T-helper 2 cell treated with Interferon-gamma antibody and Interleukin-4, amounts not matched to agents 5 μg/mL and 100 μg/mL, for 36 hours (primary cell): ENCODE measurements at regions not wholly inside any gene's neighbourhood (a gene's known extent, or its start where the extent isn't known, plus 50 kb on each side); places are given as distances from the start of the nearest gene placed in this dataset.

Experiments
- DNase-seq: peaks from one replicate; pipeline ENCODE4 v3.0.0; 2021; ENCODE audit warnings: low spot score
- H3K27ac Mint-ChIP-seq: one replicate; pipeline ENCODE4 v1.8.0; 2021; ENCODE audit warnings: mild to moderate bottlenecking, mixed read lengths
- H3K27me3 Mint-ChIP-seq: one replicate; pipeline ENCODE4 v1.8.0; 2021; ENCODE audit warnings: low read depth, mixed read lengths
- H3K36me3 Mint-ChIP-seq: one replicate; pipeline ENCODE4 v1.8.0; 2021; ENCODE audit warnings: low read depth, mixed read lengths
- H3K4me1 Mint-ChIP-seq: one replicate; pipeline ENCODE4 v1.8.0; 2021; ENCODE audit warnings: low read depth, mixed read lengths
- H3K4me3 Mint-ChIP-seq: one replicate; pipeline ENCODE4 v1.8.0; 2022; ENCODE audit warnings: mild to moderate bottlenecking, moderate library complexity, mixed read lengths
- H3K9me3 Mint-ChIP-seq: one replicate; pipeline ENCODE4 v1.8.0; 2021; ENCODE audit warnings: mixed read lengths

DNA sequence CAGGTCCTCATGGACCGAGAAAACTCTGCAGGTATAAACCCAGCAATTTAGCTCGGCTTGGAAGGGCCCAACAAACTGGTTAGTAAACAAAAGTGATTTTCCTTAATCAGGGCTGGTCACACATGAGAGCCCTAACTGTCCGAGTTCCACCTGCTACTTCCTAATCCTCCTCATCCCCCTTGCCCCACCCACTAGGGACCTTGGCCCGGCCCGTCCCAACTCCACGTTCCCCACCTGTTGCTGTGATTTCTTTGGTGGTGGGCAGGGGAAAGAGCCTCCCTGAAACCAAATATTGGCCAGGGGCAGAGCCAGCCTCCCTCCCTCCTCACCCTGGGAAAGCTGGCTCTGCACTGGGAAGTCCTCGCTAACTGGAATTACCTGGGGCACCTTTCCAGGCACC, 304.2 kb upstream of the PROX1 start:
- Mint-ChIP-seq H3K36me3 (no peaks in the 10 kb centered on the region), H3K4me1 (no peaks in the 10 kb centered on the region), H3K27me3 (no peaks in the 10 kb centered on the region), H3K4me3 (no peak overlapping the region), H3K27ac (no peak overlapping the region), H3K9me3 (no peaks in the 10 kb centered on the region)
- DNase-seq, result no peak

DNA sequence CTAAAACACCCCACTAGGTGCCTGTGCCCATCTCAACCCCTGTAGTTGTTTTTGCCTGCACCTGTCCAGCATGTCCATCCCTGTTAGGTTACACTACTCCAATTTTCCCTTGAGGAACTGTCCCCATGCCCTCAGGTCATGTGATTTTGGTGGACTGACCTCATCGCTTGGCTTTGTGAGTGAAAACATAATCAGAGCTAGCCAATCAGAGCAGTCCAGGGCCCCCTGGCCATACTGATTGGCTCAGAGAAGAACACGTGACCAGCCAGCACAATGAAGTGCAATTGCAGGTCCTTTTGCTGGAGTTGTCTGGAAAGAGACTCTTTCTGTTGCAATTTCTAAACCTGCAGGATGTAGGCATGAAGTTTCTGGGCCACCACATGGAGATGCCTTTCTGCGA, 303.3 kb upstream of the PROX1 start:
- Mint-ChIP-seq H3K36me3 (no peaks in the 10 kb centered on the region), H3K4me3 (no peak overlapping the region), H3K4me1 (no peaks in the 10 kb centered on the region), H3K9me3 (no peaks in the 10 kb centered on the region), H3K27ac (no peak overlapping the region), H3K27me3 (no peaks in the 10 kb centered on the region)
- no peak for DNase-seq

GRCh38 chr1:213685992-213686582, 301.7 kb upstream of the PROX1 start:
- Mint-ChIP-seq H3K27ac (no peak overlapping the region), H3K4me3 (no peak overlapping the region), H3K4me1 (no peaks in the 10 kb centered on the region), H3K9me3 (no peaks in the 10 kb centered on the region), H3K27me3 (no peaks in the 10 kb centered on the region), H3K36me3 (no peaks in the 10 kb centered on the region)
- no peak for DNase-seq

DNA sequence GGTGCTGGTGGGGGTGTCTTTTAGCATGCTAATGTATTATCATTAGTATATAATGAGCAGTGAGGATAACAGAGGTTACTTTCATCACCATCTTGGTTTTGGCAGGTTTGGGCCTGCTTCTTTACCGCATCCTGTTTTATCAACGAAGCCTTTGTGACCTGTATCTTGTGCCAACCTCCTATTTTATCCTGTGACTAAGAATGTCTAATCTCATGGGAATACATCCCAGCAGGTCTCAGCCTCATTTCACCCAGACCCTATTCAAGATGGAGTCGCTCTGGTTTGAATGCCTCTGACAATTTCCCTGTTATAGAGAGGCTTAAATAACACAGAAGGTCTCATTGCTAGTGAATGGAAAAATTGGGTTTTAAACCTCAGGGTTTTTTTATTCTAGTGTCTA, 300.8 kb upstream of the PROX1 start:
- Mint-ChIP-seq H3K36me3 (no peaks in the 10 kb centered on the region), H3K27me3 (no peaks in the 10 kb centered on the region), H3K4me3 (no peak overlapping the region), H3K27ac (no peak overlapping the region), H3K9me3 (no peaks in the 10 kb centered on the region), H3K4me1 (no peaks in the 10 kb centered on the region)
- no peak for DNase-seq

GRCh38 chr1:213687832-213688231, 299.9 kb upstream of the PROX1 start:
- no peak for DNase-seq
- Mint-ChIP-seq H3K9me3 (no peaks in the 10 kb centered on the region), H3K27ac (no peak overlapping the region), H3K27me3 (no peaks in the 10 kb centered on the region), H3K4me3 (no peak overlapping the region), H3K36me3 (no peaks in the 10 kb centered on the region), H3K4me1 (no peaks in the 10 kb centered on the region)

DNA sequence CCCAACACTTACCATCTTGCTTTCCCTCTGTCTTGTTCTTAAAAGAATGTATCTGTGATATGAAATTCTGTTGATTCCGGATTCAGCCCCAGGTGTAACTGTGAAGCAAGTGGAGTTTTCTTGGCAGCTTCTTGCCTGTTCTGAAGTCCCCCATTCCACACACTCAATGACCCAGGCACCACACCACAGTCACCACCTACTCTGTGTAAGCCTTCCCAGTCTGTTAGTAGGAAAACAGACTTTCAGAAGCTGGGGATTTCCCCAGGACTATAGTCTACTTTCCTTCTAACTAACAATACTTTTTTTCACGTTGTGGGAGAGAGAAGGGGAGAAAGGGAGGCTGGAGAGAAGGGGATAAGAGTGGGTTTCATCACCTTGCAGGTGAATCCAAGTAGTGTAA, 299.1 kb upstream of the PROX1 start:
- H3K4me1 Mint-ChIP-seq, result no peaks in the 10 kb centered on the region

GRCh38 chr1:213689260-213689659, 298.5 kb upstream of the PROX1 start:
- H3K9me3 Mint-ChIP-seq, result no peaks in the 10 kb centered on the region
- no peaks in the 10 kb centered on the region for H3K36me3 Mint-ChIP-seq
- no peak for DNase-seq
- H3K27ac Mint-ChIP-seq, result no peak overlapping the region
- H3K4me1 Mint-ChIP-seq, result no peaks in the 10 kb centered on the region
- no peaks in the 10 kb centered on the region for H3K27me3 Mint-ChIP-seq
- H3K4me3 Mint-ChIP-seq, result no peak overlapping the region

More for the DNA sequence above, 299.1 kb upstream of the PROX1 start:
- DNase-seq, result no peak
- H3K27me3 Mint-ChIP-seq, result no peaks in the 10 kb centered on the region
- H3K9me3 Mint-ChIP-seq, result no peaks in the 10 kb centered on the region
- no peak overlapping the region for H3K27ac Mint-ChIP-seq
- H3K4me3 Mint-ChIP-seq, result no peak overlapping the region
- H3K36me3 Mint-ChIP-seq, result no peaks in the 10 kb centered on the region

DNA sequence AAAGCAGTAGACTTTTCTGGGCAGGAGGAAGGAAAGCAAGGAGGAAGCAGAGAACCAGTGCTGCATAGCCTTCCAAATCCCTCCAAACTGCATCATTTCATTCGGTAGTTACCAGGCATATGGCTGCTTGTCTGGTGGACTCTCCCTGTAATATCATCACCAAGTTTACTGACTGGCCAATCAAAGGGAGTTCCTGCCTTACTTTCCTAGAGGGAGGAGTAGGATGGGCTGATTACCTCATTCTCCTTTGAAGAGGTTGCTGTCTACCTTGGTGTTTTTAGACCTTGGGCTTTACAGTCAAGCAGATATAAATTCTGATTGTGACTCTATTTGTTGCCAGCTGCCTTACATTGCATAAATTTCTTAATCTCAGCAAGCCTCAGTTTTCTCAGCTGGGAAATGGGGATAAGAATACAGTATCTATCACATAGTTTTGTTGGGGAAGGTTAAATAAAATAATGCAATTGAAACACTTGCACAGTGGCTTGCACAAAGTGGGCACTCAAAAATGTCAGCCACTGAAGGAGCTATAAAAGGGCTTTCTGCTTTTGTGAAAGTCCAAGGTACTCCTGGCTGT, 297.3 kb upstream of the PROX1 start:
- no peaks in the 10 kb centered on the region for H3K4me1 Mint-ChIP-seq

GRCh38 chr1:213692321-213692720, 295.5 kb upstream of the PROX1 start:
- Mint-ChIP-seq H3K4me1 (no peaks in the 10 kb centered on the region), H3K27ac (no peak overlapping the region), H3K27me3 (no peaks in the 10 kb centered on the region), H3K4me3 (no peak overlapping the region), H3K36me3 (no peaks in the 10 kb centered on the region), H3K9me3 (no peaks in the 10 kb centered on the region)
- no peak for DNase-seq

More for the DNA sequence above, 297.3 kb upstream of the PROX1 start:
- no peaks in the 10 kb centered on the region for H3K36me3 Mint-ChIP-seq
- H3K27me3 Mint-ChIP-seq, result no peaks in the 10 kb centered on the region
- no peak for DNase-seq
- H3K9me3 Mint-ChIP-seq, result no peaks in the 10 kb centered on the region
- no peak overlapping the region for H3K27ac Mint-ChIP-seq
- no peak overlapping the region for H3K4me3 Mint-ChIP-seq

DNA sequence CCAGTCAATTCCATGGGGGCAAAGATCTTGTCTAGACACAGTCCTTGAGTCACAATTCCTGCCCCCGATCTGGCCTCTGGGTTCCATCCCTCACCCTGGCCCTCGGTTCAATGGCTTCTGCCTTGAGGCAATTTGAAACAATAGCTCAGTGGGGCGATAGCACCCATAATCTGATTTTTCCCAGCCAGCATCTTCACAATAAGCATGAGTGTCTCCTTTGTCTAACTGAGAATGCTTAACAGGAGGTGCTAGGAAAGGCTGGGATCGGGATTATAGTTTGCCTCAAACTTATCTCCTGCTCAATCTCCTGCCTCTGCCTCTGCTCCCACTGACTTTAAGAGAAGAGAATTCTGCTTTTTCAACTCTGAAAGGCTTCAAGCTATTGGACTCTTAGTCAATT, 293.9 kb upstream of the PROX1 start:
- no peaks in the 10 kb centered on the region for H3K36me3 Mint-ChIP-seq
- no peak overlapping the region for H3K27ac Mint-ChIP-seq
- H3K27me3 Mint-ChIP-seq, result no peaks in the 10 kb centered on the region
- no peaks in the 10 kb centered on the region for H3K4me1 Mint-ChIP-seq
- H3K4me3 Mint-ChIP-seq, result no peak overlapping the region
- DNase-seq, result no peak
- no peaks in the 10 kb centered on the region for H3K9me3 Mint-ChIP-seq

DNA sequence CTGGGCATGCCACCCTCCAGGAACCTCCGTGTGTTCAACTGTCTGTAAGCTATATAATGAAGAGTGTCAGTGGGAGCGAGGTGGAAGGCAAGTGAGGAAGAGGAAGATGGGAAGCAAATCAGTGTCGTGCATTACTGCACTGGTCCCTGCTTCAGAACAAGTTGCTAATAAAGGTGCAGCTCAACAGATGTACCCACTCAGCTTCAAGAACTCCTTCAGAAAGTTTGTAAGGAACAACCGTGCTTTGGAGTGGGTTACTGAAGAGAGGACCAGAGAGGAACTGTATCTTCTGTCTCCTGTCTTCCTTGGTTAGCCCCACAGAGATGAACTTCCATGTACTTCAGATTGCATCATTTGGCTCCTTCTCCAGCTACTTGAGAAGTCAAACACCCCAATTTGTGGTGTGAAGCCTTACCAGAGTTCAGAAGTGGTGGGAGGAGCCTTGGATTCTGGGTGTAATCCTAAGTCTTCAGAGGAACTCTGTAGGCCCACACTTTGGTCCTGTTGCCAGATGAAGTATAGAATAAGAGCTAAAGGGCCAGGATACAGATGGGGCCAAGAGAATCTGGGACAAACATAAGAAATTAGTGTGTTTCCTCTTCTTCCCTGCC, 290.5 kb upstream of the PROX1 start:
- Mint-ChIP-seq H3K9me3 (no peaks in the 10 kb centered on the region), H3K4me1 (no peaks in the 10 kb centered on the region), H3K27me3 (no peaks in the 10 kb centered on the region), H3K27ac (no peak overlapping the region), H3K4me3 (no peak overlapping the region), H3K36me3 (no peaks in the 10 kb centered on the region)
- no peak for DNase-seq

GRCh38 chr1:213698092-213698702, 289.6 kb upstream of the PROX1 start:
- Mint-ChIP-seq H3K27ac (no peak overlapping the region), H3K36me3 (no peaks in the 10 kb centered on the region), H3K4me1 (no peaks in the 10 kb centered on the region), H3K27me3 (no peaks in the 10 kb centered on the region), H3K9me3 (no peaks in the 10 kb centered on the region), H3K4me3 (no peak overlapping the region)
- no peak for DNase-seq

DNA sequence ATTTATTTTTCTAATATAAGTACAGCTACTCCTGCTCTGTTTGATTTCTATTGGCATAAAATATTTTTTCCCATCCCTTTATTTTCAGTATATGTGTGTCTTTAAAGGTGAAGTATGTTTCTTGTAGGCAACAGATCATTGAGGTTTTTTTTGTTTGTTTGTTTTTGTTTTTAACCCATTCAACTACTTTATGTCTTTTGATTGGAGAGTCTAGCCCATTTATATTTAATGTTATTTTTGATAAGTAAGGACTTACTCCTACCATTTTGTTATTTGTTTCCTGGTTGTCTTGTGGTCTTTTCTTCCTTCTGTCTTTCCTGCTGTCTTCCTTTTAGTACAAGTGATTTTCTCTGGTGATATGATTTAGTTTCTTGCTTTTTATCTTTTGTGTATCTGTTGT, 285.1 kb upstream of the PROX1 start:
- H3K36me3 Mint-ChIP-seq, result no peaks in the 10 kb centered on the region
- H3K4me1 Mint-ChIP-seq, result no peaks in the 10 kb centered on the region
- H3K27ac Mint-ChIP-seq, result no peak overlapping the region
- no peak for DNase-seq
- H3K27me3 Mint-ChIP-seq, result no peaks in the 10 kb centered on the region
- H3K4me3 Mint-ChIP-seq, result no peak overlapping the region
- H3K9me3 Mint-ChIP-seq, result no peaks in the 10 kb centered on the region

DNA sequence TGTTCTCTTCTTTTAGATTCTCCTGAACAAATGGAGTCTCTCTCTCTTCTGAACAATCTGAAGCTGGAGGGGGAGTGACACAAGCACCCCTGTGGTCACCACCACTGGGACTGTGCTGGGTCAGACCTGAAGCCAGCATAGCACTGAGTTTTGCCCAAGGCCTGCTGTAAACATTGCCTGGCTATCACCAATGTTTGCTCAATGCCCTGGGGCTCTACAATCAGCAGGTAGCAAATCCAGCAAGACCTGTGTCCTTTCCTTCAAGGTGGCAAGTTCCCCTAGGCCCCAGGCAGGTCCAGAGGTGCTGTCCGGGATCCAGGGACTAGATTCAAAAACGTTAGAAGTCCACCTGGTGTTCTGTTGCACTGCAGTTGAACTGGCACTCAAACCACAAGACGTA, 282.8 kb upstream of the PROX1 start:
- Mint-ChIP-seq H3K4me3 (no peak overlapping the region), H3K27ac (no peak overlapping the region), H3K36me3 (no peaks in the 10 kb centered on the region), H3K9me3 (peaks cover 4% of the 10 kb centered on the region), H3K27me3 (no peaks in the 10 kb centered on the region), H3K4me1 (no peaks in the 10 kb centered on the region)
- DNase-seq, result no peak
